ENCODE measurements at regions not wholly inside any gene's neighbourhood (a gene's known extent, or its start where the extent isn't known, plus 50 kb on each side); places are given as distances from the start of the nearest gene placed in this dataset.
A peak's percentile ranks its signal among the peaks of the same experiment; 100 is the strongest.

DNA sequence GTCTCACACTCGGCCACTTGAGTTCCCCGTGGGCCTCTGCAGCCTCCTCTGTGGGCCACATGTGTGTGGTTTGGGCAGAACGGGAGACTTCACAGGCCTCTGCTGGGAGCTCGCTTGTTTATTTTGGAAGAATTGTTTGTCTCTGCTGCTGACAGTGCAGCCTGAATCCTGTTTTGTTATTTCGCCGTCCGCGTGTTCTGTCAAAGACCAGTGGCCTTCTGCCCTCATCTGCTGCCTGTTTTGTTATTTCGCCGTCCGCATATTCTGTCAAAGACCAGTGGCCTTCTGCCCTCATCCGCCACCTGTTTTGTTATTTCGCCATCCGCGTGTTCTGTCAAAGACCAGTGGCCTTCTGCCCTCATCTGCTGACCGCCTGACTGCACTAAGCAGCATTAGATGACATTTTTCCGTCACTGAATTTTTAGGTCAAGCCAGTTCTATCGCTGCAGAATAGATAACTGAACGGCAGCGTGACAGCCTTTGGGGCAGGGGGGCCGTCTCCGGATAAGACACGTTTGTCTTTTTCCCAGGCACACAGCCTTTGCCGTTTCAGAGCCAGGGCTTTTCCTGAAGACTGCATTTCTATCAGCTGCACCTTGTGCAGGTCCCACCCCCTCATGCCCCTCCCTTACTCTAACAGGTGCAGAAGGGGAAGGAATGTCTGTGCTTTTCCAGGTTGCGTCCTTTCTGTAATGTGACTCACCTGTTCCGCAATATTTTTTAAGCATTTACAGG lies 158.5 kb upstream of the AFDN start (continued):
- TF ChIP-seq ZNF772 (CRISPR knock-in tag; IDR thresholded peaks at IDR 0.05) (peak; percentile 88), ETV6 (CRISPR knock-in tag; conservative IDR thresholded peaks at IDR 0.05) (no peak), HIVEP1 (CRISPR knock-in tag; IDR thresholded peaks at IDR 0.05) (peak; percentile 91), ZNF121 (CRISPR knock-in tag; IDR thresholded peaks at IDR 0.05) (peak; percentile 72; the same call in 1 of the 2 replicates), ZNF543 (CRISPR knock-in tag; IDR thresholded peaks at IDR 0.05) (peak; percentile 96), ZNF225 (CRISPR knock-in tag; IDR thresholded peaks at IDR 0.05) (no peak), SP4 (CRISPR knock-in tag; IDR thresholded peaks at IDR 0.05) (peak; percentile 23), BRD4 (CRISPR knock-in tag; IDR thresholded peaks at IDR 0.05) (no peak; the same call in 1 of the 2 replicates), DMAP1 (CRISPR knock-in tag; IDR thresholded peaks at IDR 0.05) (peak; percentile 81; the same call in 1 of the 2 replicates), CBX2 (IDR thresholded peaks at IDR 0.05; ENCODE audit: low read depth, low read length) (no peak), CBX2 (CRISPR knock-in tag; IDR thresholded peaks at IDR 0.05; ENCODE audit: low read depth) (peak; percentile 74; the same call in 1 of the 2 replicates), ZFAT (CRISPR knock-in tag; conservative IDR thresholded peaks at IDR 0.05) (no peak), BORCS8-MEF2B (CRISPR knock-in tag; IDR thresholded peaks at IDR 0.05) (peak; percentile 95), JDP2 (CRISPR knock-in tag; IDR thresholded peaks at IDR 0.05; ENCODE audit: borderline replicate concordance) (no peak; the same call in 1 of the 2 replicates), BCL6 (CRISPR knock-in tag; IDR thresholded peaks at IDR 0.05) (peak; percentile 92), FOXA3 (CRISPR knock-in tag; IDR thresholded peaks at IDR 0.05) (peak; percentile 97), ZNF256 (CRISPR knock-in tag; conservative IDR thresholded peaks at IDR 0.05) (0 out of 2 replicates have a peak, but pooled peaks have one; percentile 62)
- TF ChIP-seq, protein P1, sequence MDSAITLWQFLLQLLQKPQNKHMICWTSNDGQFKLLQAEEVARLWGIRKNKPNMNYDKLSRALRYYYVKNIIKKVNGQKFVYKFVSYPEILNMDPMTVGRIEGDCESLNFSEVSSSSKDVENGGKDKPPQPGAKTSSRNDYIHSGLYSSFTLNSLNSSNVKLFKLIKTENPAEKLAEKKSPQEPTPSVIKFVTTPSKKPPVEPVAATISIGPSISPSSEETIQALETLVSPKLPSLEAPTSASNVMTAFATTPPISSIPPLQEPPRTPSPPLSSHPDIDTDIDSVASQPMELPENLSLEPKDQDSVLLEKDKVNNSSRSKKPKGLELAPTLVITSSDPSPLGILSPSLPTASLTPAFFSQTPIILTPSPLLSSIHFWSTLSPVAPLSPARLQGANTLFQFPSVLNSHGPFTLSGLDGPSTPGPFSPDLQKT (CRISPR knock-in tag; IDR thresholded peaks at IDR 0.05; ENCODE audit: borderline replicate concordance): no peak
- TF ChIP-seq, protein P2, sequence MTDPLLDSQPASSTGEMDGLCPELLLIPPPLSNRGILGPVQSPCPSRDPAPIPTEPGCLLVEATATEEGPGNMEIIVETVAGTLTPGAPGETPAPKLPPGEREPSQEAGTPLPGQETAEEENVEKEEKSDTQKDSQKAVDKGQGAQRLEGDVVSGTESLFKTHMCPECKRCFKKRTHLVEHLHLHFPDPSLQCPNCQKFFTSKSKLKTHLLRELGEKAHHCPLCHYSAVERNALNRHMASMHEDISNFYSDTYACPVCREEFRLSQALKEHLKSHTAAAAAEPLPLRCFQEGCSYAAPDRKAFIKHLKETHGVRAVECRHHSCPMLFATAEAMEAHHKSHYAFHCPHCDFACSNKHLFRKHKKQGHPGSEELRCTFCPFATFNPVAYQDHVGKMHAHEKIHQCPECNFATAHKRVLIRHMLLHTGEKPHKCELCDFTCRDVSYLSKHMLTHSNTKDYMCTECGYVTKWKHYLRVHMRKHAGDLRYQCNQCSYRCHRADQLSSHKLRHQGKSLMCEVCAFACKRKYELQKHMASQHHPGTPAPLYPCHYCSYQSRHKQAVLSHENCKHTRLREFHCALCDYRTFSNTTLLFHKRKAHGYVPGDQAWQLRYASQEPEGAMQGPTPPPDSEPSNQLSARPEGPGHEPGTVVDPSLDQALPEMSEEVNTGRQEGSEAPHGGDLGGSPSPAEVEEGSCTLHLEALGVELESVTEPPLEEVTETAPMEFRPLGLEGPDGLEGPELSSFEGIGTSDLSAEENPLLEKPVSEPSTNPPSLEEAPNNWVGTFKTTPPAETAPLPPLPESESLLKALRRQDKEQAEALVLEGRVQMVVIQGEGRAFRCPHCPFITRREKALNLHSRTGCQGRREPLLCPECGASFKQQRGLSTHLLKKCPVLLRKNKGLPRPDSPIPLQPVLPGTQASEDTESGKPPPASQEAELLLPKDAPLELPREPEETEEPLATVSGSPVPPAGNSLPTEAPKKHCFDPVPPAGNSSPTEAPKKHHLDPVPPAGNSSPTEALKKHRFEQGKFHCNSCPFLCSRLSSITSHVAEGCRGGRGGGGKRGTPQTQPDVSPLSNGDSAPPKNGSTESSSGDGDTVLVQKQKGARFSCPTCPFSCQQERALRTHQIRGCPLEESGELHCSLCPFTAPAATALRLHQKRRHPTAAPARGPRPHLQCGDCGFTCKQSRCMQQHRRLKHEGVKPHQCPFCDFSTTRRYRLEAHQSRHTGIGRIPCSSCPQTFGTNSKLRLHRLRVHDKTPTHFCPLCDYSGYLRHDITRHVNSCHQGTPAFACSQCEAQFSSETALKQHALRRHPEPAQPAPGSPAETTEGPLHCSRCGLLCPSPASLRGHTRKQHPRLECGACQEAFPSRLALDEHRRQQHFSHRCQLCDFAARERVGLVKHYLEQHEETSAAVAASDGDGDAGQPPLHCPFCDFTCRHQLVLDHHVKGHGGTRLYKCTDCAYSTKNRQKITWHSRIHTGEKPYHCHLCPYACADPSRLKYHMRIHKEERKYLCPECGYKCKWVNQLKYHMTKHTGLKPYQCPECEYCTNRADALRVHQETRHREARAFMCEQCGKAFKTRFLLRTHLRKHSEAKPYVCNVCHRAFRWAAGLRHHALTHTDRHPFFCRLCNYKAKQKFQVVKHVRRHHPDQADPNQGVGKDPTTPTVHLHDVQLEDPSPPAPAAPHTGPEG (CRISPR knock-in tag; IDR thresholded peaks at IDR 0.05): peak; percentile 64; the same call in 1 of the 2 replicates
- TF ChIP-seq, protein P3, sequence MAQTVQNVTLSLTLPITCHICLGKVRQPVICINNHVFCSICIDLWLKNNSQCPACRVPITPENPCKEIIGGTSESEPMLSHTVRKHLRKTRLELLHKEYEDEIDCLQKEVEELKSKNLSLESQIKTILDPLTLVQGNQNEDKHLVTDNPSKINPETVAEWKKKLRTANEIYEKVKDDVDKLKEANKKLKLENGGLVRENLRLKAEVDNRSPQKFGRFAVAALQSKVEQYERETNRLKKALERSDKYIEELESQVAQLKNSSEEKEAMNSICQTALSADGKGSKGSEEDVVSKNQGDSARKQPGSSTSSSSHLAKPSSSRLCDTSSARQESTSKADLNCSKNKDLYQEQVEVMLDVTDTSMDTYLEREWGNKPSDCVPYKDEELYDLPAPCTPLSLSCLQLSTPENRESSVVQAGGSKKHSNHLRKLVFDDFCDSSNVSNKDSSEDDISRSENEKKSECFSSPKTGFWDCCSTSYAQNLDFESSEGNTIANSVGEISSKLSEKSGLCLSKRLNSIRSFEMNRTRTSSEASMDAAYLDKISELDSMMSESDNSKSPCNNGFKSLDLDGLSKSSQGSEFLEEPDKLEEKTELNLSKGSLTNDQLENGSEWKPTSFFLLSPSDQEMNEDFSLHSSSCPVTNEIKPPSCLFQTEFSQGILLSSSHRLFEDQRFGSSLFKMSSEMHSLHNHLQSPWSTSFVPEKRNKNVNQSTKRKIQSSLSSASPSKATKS (CRISPR knock-in tag; IDR thresholded peaks at IDR 0.05): peak; percentile 88; the same call in 1 of the 2 replicates
- TF ChIP-seq, protein P4, sequence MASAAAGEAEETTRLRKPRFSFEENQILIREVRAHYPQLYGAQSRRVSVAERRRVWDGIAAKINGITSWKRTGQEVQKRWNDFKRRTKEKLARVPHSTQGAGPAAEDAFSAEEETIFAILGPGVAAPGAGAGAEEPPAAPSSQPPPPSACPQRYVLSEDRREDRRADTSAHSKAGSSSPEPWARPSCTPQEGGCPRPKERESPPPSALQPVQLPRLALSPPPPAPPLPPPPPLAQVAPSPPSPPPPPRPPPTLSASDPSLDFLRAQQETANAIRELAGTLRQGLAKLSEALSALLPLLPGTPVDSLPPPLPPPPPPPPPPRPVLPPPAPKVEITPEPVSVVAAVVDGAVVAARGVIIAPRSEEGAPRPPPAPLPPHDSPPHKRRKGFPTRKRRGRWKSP (CRISPR knock-in tag; IDR thresholded peaks at IDR 0.05): peak; percentile 97
